GM12878 (cell line): ENCODE measurements at regions not wholly inside any gene's neighbourhood (a gene's known extent, or its start where the extent isn't known, plus 50 kb on each side); places are given as distances from the start of the nearest gene placed in this dataset.

Experiments
- CEBPB ChIP-seq, 2 experiments: fragments of 150-350 bp in 1 of 2; IDR thresholded peaks; 2 replicates each; pipeline ENCODE4 v1.6.1; 2012 to 2014; ENCODE audit warnings: low read depth in 2 of 2, low read length in 2 of 2, borderline replicate concordance in 1 of 2, inconsistent platforms in 1 of 2
- CTCF ChIP-seq, 3 experiments: IDR thresholded peaks in 2 of 3; conservative IDR thresholded peaks in 1 of 3; 2 replicates each; pipeline ENCODE4 v1.5.1; 2011; ENCODE audit warnings: low read depth in 3 of 3, low read length in 3 of 3, mild to moderate bottlenecking in 3 of 3, control low read depth in 2 of 3, moderate library complexity in 2 of 3, inconsistent platforms in 1 of 3, mixed read lengths in 1 of 3; ENCODE audit not compliant: control insufficient read depth in 2 of 3, insufficient read depth in 1 of 3; ENCODE audit errors: extremely low read depth in 1 of 3
- EZH2 ChIP-seq: IDR thresholded peaks from 2 replicates; pipeline ENCODE4 v1.6.1; 2012; ENCODE audit warnings: low read depth, mild to moderate bottlenecking, control low read depth, inconsistent platforms, low read length, borderline replicate concordance; ENCODE audit not compliant: control insufficient read depth
- FOXM1 ChIP-seq: IDR thresholded peaks from 2 replicates; pipeline ENCODE4 v1.6.1; 2012; ENCODE audit warnings: low read depth, mild to moderate bottlenecking, inconsistent platforms, low read length, moderate library complexity
- IRF4 ChIP-seq: IDR thresholded peaks from 2 replicates; pipeline ENCODE4 v1.6.1; 2011; ENCODE audit warnings: low read depth, low read length
- KLF5 ChIP-seq: fragments of 450-650 bp; IDR thresholded peaks from 2 replicates; pipeline ENCODE4 v1.6.1; 2014; ENCODE audit warnings: mild to moderate bottlenecking; ENCODE audit not compliant: partially characterized antibody
- MAX ChIP-seq: IDR thresholded peaks from 2 replicates; pipeline ENCODE4 v1.6.1; 2012; ENCODE audit warnings: low read depth, low read length, improper control_type of control experiment
- NKRF ChIP-seq: fragments of 450-650 bp; conservative IDR thresholded peaks from 2 replicates; pipeline ENCODE4 v1.6.1; 2017; ENCODE audit warnings: mild to moderate bottlenecking, moderate library complexity
- POLR2A ChIP-seq: IDR thresholded peaks from 2 replicates; pipeline ENCODE4 v1.6.1; 2011; ENCODE audit warnings: low read depth, mild to moderate bottlenecking, low read length
- POLR2AphosphoS5 ChIP-seq: IDR thresholded peaks from 2 replicates; pipeline ENCODE4 v1.6.1; 2011; ENCODE audit warnings: mild to moderate bottlenecking, low read length, inconsistent platforms
- SIN3A ChIP-seq: IDR thresholded peaks from 2 replicates; pipeline ENCODE4 v1.6.1; 2012; ENCODE audit warnings: low read depth, low read length, improper control_type of control experiment
- TBL1XR1 ChIP-seq: IDR thresholded peaks from 2 replicates; pipeline ENCODE4 v1.6.1; 2012; ENCODE audit warnings: low read depth, low read length, improper control_type of control experiment
- ZNF274 ChIP-seq: IDR thresholded peaks from one replicate; pipeline ENCODE4 v1.8.0; 2011; ENCODE audit not compliant: insufficient read length, insufficient read depth

GRCh38 chr9:12627096-12627495 lies 66.1 kb upstream of the TYRP1 start:
- no peak for TF ChIP-seq POLR2A
- TF ChIP-seq EZH2 = no peak
- no peak for TF ChIP-seq ZNF274
- TF ChIP-seq SIN3A = no peak
- no peak for TF ChIP-seq KLF5
- no peak for TF ChIP-seq CTCF (IDR thresholded peaks at IDR 0.05 in 2 of 3, conservative IDR thresholded peaks at IDR 0.05 in 1 of 3; ENCODE audit: control insufficient read depth in 2 of 3, extremely low read depth in 1 of 3, insufficient read depth in 1 of 3, low read depth in 3 of 3, low read length in 3 of 3)
- TF ChIP-seq IRF4 = no peak
- no peak for TF ChIP-seq NKRF
- no peak for TF ChIP-seq CEBPB (IDR thresholded peaks at IDR 0.05; ENCODE audit: borderline replicate concordance in 1 of 2, low read depth in 2 of 2, low read length in 2 of 2)
- no peak for TF ChIP-seq TBL1XR1
- TF ChIP-seq MAX = no peak
- TF ChIP-seq FOXM1 = no peak
- no peak for TF ChIP-seq POLR2AphosphoS5
